ENCODE measurements at regions not wholly inside any gene's neighbourhood (a gene's known extent, or its start where the extent isn't known, plus 50 kb on each side); places are given as distances from the start of the nearest gene placed in this dataset.

DNA sequence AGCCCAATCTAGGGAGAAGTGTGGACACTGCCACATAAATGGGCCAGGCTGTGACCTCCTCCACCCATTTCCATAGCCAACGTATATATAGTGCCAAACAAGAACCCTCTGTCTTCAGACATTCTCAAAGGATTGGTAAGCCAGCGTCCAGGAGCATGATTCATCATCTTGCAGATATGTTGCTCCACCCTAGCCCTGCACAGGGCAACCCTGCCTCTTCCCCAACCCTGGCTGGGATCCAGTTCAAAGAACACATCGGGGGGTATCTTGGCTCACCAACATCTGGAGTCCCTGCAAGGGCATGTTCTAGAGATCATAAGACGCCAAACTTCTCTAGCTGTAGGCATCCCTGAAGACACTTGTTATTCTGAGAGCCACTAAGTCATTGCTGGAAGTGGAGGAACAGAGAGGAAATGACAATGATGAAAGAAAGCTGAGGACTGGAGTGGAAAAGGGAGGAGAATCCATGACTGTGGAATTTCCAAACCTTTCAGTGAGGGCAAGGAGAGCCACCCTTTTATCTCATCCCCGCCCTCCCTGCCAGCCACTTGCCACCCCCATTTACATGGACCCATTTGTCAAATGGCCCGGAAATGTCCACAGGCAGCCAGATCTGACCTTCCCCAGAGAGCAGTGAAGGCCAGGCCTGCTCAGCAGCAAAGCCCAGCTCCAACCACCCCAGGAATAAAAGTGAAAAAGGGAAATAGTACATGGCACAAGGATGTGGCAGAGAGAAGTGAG is 144.1 kb upstream of the CTTNBP2NL start (continued):
- TF ChIP-seq, protein P1, sequence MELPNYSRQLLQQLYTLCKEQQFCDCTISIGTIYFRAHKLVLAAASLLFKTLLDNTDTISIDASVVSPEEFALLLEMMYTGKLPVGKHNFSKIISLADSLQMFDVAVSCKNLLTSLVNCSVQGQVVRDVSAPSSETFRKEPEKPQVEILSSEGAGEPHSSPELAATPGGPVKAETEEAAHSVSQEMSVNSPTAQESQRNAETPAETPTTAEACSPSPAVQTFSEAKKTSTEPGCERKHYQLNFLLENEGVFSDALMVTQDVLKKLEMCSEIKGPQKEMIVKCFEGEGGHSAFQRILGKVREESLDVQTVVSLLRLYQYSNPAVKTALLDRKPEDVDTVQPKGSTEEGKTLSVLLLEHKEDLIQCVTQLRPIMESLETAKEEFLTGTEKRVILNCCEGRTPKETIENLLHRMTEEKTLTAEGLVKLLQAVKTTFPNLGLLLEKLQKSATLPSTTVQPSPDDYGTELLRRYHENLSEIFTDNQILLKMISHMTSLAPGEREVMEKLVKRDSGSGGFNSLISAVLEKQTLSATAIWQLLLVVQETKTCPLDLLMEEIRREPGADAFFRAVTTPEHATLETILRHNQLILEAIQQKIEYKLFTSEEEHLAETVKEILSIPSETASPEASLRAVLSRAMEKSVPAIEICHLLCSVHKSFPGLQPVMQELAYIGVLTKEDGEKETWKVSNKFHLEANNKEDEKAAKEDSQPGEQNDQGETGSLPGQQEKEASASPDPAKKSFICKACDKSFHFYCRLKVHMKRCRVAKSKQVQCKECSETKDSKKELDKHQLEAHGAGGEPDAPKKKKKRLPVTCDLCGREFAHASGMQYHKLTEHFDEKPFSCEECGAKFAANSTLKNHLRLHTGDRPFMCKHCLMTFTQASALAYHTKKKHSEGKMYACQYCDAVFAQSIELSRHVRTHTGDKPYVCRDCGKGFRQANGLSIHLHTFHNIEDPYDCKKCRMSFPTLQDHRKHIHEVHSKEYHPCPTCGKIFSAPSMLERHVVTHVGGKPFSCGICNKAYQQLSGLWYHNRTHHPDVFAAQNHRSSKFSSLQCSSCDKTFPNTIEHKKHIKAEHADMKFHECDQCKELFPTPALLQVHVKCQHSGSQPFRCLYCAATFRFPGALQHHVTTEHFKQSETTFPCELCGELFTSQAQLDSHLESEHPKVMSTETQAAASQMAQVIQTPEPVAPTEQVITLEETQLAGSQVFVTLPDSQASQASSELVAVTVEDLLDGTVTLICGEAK (IDR thresholded peaks at IDR 0.05; ENCODE audit: borderline replicate concordance) = no peak
- TF ChIP-seq YBX1 (IDR thresholded peaks at IDR 0.05) (no peak), KDM1A (IDR thresholded peaks at IDR 0.05; ENCODE audit: borderline replicate concordance) (no peak), CBX5 (IDR thresholded peaks at IDR 0.05; ENCODE audit: low read depth) (no peak), SRF (IDR thresholded peaks at IDR 0.05; ENCODE audit: low read depth in 2 of 2, low read length in 2 of 2) (no peak), WRNIP1 (IDR thresholded peaks at IDR 0.05; ENCODE audit: borderline replicate concordance, low read depth, low read length) (no peak), E2F8 (IDR thresholded peaks at IDR 0.05; ENCODE audit: low read depth, partially characterized antibody) (no peak)

All from GM12878 (cell line).